ENCODE measurements at regions not wholly inside any gene's neighbourhood (a gene's known extent, or its start where the extent isn't known, plus 50 kb on each side); places are given as distances from the start of the nearest gene placed in this dataset.
"Not testable (repeated sequence)": the region's sequence is repeated elsewhere in the genome, so short reads cannot be mapped to it uniquely, and the experiment has no call there.

DNA sequence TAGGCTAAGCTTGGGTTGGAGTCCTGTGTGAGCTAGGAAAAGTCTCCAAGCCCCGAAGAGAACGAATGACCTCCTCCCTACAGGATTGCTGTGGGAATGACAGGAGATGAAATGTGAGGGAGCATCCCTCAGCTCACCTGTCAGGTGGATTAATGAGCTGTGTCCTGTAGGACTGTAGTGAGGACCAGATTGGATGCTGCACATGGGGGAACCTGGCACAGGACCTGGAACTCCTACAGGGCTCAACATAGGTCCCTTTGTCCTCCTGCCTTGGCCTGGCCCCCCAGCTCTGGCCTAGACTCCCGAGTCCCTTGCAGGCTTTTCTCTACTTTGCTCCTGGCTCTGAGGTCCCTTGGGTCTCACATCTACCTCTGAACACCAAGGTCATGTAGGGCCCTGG, 155.7 kb downstream of the PTPRU start:
- H3K36me3 ChIP-seq (ENCODE audit: control insufficient read depth, insufficient read depth, low read length) = no peaks in the 10 kb centered on the region
- no peak overlapping the region for H3K4me3 ChIP-seq (ENCODE audit: insufficient read depth, low read depth, low read length, poor library complexity, severe bottlenecking)
- H3K4me1 ChIP-seq (ENCODE audit: control insufficient read depth, insufficient read depth, low read length, poor library complexity, severe bottlenecking) = no peaks in the 10 kb centered on the region
- no peak overlapping the region for H3K27ac ChIP-seq (ENCODE audit: insufficient read depth, low read length, poor library complexity, severe bottlenecking)
- peaks cover 1% of the 10 kb centered on the region for H3K27me3 ChIP-seq (replicated peaks; ENCODE audit: control insufficient read depth, insufficient read depth, low read length, poor library complexity, severe bottlenecking)
- no peak for DNase-seq
- H3K9me3 ChIP-seq (ENCODE audit: control insufficient read depth, low read length) = no peaks in the 10 kb centered on the region

GRCh38 chr1:29391362-29391880, 155.1 kb downstream of the PTPRU start:
- peaks cover 4% of the 10 kb centered on the region for H3K27me3 ChIP-seq (replicated peaks; ENCODE audit: control insufficient read depth, insufficient read depth, low read length, poor library complexity, severe bottlenecking)
- H3K27ac ChIP-seq (ENCODE audit: insufficient read depth, low read length, poor library complexity, severe bottlenecking) = no peak overlapping the region
- H3K4me1 ChIP-seq (ENCODE audit: control insufficient read depth, insufficient read depth, low read length, poor library complexity, severe bottlenecking) = no peaks in the 10 kb centered on the region
- DNase-seq = no peak
- H3K4me3 ChIP-seq (ENCODE audit: insufficient read depth, low read depth, low read length, poor library complexity, severe bottlenecking) = no peak overlapping the region
- no peaks in the 10 kb centered on the region for H3K9me3 ChIP-seq (ENCODE audit: control insufficient read depth, low read length)
- no peaks in the 10 kb centered on the region for H3K36me3 ChIP-seq (ENCODE audit: control insufficient read depth, insufficient read depth, low read length)

GRCh38 chr1:29390491-29391361, 154.4 kb downstream of the PTPRU start:
- Histone ChIP-seq H3K4me1 (ENCODE audit: control insufficient read depth, insufficient read depth, low read length, poor library complexity, severe bottlenecking) (no peaks in the 10 kb centered on the region), H3K4me3 (ENCODE audit: insufficient read depth, low read depth, low read length, poor library complexity, severe bottlenecking) (no peak overlapping the region), H3K27me3 (replicated peaks; ENCODE audit: control insufficient read depth, insufficient read depth, low read length, poor library complexity, severe bottlenecking) (peaks cover 4% of the 10 kb centered on the region), H3K27ac (ENCODE audit: insufficient read depth, low read length, poor library complexity, severe bottlenecking) (no peak overlapping the region), H3K9me3 (ENCODE audit: control insufficient read depth, low read length) (no peaks in the 10 kb centered on the region), H3K36me3 (ENCODE audit: control insufficient read depth, insufficient read depth, low read length) (no peaks in the 10 kb centered on the region)
- no peak for DNase-seq

DNA sequence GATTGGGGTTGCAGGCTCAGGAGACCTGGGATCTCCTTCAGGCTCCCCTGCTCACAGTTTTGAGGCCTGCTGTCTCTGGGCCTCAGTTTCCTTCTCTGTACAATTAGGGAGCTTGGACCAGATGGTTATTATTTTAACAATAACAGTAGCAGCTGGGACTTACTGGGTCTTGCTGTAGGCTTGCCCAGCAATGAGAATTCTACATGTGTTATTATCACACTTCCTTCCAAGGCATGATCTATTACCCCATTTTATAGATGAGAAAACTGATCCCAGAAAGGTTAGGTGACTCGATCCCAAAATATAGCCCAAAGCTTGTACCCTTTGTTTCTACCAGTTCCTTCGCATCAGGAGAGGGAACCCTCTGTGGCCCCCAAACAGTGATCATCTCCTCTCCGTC, 153.8 kb downstream of the PTPRU start:
- H3K27me3 ChIP-seq (replicated peaks; ENCODE audit: control insufficient read depth, insufficient read depth, low read length, poor library complexity, severe bottlenecking) = peaks cover 4% of the 10 kb centered on the region

GRCh38 chr1:29389533-29390041, 153.3 kb downstream of the PTPRU start:
- no peak for DNase-seq
- Histone ChIP-seq H3K4me3 (ENCODE audit: insufficient read depth, low read depth, low read length, poor library complexity, severe bottlenecking) (no peak overlapping the region), H3K27ac (ENCODE audit: insufficient read depth, low read length, poor library complexity, severe bottlenecking) (no peak overlapping the region), H3K9me3 (ENCODE audit: control insufficient read depth, low read length) (no peaks in the 10 kb centered on the region), H3K4me1 (ENCODE audit: control insufficient read depth, insufficient read depth, low read length, poor library complexity, severe bottlenecking) (no peaks in the 10 kb centered on the region), H3K36me3 (ENCODE audit: control insufficient read depth, insufficient read depth, low read length) (no peaks in the 10 kb centered on the region), H3K27me3 (replicated peaks; ENCODE audit: control insufficient read depth, insufficient read depth, low read length, poor library complexity, severe bottlenecking) (peaks cover 4% of the 10 kb centered on the region)

More for the DNA sequence above, 153.8 kb downstream of the PTPRU start:
- Histone ChIP-seq H3K27ac (ENCODE audit: insufficient read depth, low read length, poor library complexity, severe bottlenecking) (no peak overlapping the region), H3K9me3 (ENCODE audit: control insufficient read depth, low read length) (no peaks in the 10 kb centered on the region), H3K36me3 (ENCODE audit: control insufficient read depth, insufficient read depth, low read length) (no peaks in the 10 kb centered on the region), H3K4me3 (ENCODE audit: insufficient read depth, low read depth, low read length, poor library complexity, severe bottlenecking) (no peak overlapping the region), H3K4me1 (ENCODE audit: control insufficient read depth, insufficient read depth, low read length, poor library complexity, severe bottlenecking) (no peaks in the 10 kb centered on the region)
- DNase-seq = no peak

DNA sequence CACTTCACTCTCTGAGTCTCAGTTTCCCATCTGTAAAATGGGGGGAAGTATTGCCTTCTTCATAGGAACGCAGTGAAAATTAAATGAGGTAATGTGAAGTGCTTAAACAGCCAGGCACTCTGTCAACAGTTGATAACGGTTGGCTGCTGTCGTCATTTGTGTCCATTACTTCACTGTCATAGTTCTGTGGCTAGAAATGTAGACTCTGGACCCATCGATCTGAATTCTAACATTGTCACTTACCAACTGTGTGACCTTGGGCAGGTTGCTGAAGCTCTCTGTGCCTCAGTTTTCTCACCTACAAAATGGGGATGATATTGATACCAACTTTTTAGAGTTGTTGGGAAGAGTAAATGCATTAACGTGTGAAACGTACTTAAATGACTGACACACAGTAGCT, 152.6 kb downstream of the PTPRU start:
- no peak for DNase-seq
- Histone ChIP-seq H3K4me1 (ENCODE audit: control insufficient read depth, insufficient read depth, low read length, poor library complexity, severe bottlenecking) (no peaks in the 10 kb centered on the region), H3K27ac (ENCODE audit: insufficient read depth, low read length, poor library complexity, severe bottlenecking) (no peak overlapping the region), H3K36me3 (ENCODE audit: control insufficient read depth, insufficient read depth, low read length) (no peaks in the 10 kb centered on the region), H3K27me3 (replicated peaks; ENCODE audit: control insufficient read depth, insufficient read depth, low read length, poor library complexity, severe bottlenecking) (peaks cover 4% of the 10 kb centered on the region), H3K9me3 (ENCODE audit: control insufficient read depth, low read length) (no peaks in the 10 kb centered on the region), H3K4me3 (ENCODE audit: insufficient read depth, low read depth, low read length, poor library complexity, severe bottlenecking) (no peak overlapping the region)

- H3K27ac ChIP-seq (ENCODE audit: insufficient read depth, low read length, poor library complexity, severe bottlenecking) = no peak overlapping the region
- H3K36me3 ChIP-seq (ENCODE audit: control insufficient read depth, insufficient read depth, low read length) = no peaks in the 10 kb centered on the region
- peaks cover 4% of the 10 kb centered on the region for H3K27me3 ChIP-seq (replicated peaks; ENCODE audit: control insufficient read depth, insufficient read depth, low read length, poor library complexity, severe bottlenecking)
- no peak overlapping the region for H3K4me3 ChIP-seq (ENCODE audit: insufficient read depth, low read depth, low read length, poor library complexity, severe bottlenecking)
- no peaks in the 10 kb centered on the region for H3K4me1 ChIP-seq (ENCODE audit: control insufficient read depth, insufficient read depth, low read length, poor library complexity, severe bottlenecking)
- DNase-seq = no peak
- H3K9me3 ChIP-seq (ENCODE audit: control insufficient read depth, low read length) = no peaks in the 10 kb centered on the region
Measured at GRCh38 chr1:29388170-29388569, 151.8 kb downstream of the PTPRU start.

- H3K4me1 ChIP-seq (ENCODE audit: control insufficient read depth, insufficient read depth, low read length, poor library complexity, severe bottlenecking) = no peaks in the 10 kb centered on the region
- peaks cover 4% of the 10 kb centered on the region for H3K27me3 ChIP-seq (replicated peaks; ENCODE audit: control insufficient read depth, insufficient read depth, low read length, poor library complexity, severe bottlenecking)
- H3K27ac ChIP-seq (ENCODE audit: insufficient read depth, low read length, poor library complexity, severe bottlenecking) = no peak overlapping the region
Measured at GRCh38 chr1:29387210-29387609, 150.9 kb downstream of the PTPRU start.

GRCh38 chr1:29386453-29386852, 150.1 kb downstream of the PTPRU start:
- not testable (repeated sequence) for H3K27me3 ChIP-seq (replicated peaks; ENCODE audit: control insufficient read depth, insufficient read depth, low read length, poor library complexity, severe bottlenecking); H3K4me1 ChIP-seq (ENCODE audit: control insufficient read depth, insufficient read depth, low read length, poor library complexity, severe bottlenecking); DNase-seq; H3K27ac ChIP-seq (ENCODE audit: insufficient read depth, low read length, poor library complexity, severe bottlenecking); H3K9me3 ChIP-seq (ENCODE audit: control insufficient read depth, low read length); H3K36me3 ChIP-seq (ENCODE audit: control insufficient read depth, insufficient read depth, low read length); H3K4me3 ChIP-seq (ENCODE audit: insufficient read depth, low read depth, low read length, poor library complexity, severe bottlenecking)

More at GRCh38 chr1:29387210-29387609, 150.9 kb downstream of the PTPRU start:
- Histone ChIP-seq H3K36me3 (ENCODE audit: control insufficient read depth, insufficient read depth, low read length) (no peaks in the 10 kb centered on the region), H3K9me3 (ENCODE audit: control insufficient read depth, low read length) (no peaks in the 10 kb centered on the region), H3K4me3 (ENCODE audit: insufficient read depth, low read depth, low read length, poor library complexity, severe bottlenecking) (no peak overlapping the region)
- DNase-seq = no peak

DNA sequence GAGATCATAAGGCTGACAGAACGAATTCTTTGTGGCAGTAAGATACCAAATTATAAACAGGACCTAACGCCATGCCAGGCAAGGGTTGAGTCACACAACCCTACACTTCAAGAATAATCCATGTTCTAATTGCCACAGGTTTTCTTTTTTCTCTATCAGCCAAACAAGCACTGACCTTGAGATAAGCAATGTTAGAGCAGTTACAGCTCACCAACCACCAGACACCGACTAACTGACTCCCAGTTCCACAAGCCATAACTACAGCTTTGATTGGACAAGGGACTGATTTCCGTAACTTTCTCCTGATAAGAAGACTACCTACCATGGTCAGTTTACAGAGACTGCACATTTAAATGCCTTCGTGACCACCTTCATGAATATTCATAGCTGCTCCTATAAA, 149.6 kb downstream of the PTPRU start:
- DNase-seq = no peak
- Histone ChIP-seq H3K36me3 (ENCODE audit: control insufficient read depth, insufficient read depth, low read length) (no peaks in the 10 kb centered on the region), H3K27ac (ENCODE audit: insufficient read depth, low read length, poor library complexity, severe bottlenecking) (no peak overlapping the region), H3K9me3 (ENCODE audit: control insufficient read depth, low read length) (no peaks in the 10 kb centered on the region), H3K4me1 (ENCODE audit: control insufficient read depth, insufficient read depth, low read length, poor library complexity, severe bottlenecking) (no peaks in the 10 kb centered on the region), H3K4me3 (ENCODE audit: insufficient read depth, low read depth, low read length, poor library complexity, severe bottlenecking) (no peak overlapping the region), H3K27me3 (replicated peaks; ENCODE audit: control insufficient read depth, insufficient read depth, low read length, poor library complexity, severe bottlenecking) (peaks cover 4% of the 10 kb centered on the region)
